ENCODE measurements at regions not wholly inside any gene's neighbourhood (a gene's known extent, or its start where the extent isn't known, plus 50 kb on each side); places are given as distances from the start of the nearest gene placed in this dataset.

DNA sequence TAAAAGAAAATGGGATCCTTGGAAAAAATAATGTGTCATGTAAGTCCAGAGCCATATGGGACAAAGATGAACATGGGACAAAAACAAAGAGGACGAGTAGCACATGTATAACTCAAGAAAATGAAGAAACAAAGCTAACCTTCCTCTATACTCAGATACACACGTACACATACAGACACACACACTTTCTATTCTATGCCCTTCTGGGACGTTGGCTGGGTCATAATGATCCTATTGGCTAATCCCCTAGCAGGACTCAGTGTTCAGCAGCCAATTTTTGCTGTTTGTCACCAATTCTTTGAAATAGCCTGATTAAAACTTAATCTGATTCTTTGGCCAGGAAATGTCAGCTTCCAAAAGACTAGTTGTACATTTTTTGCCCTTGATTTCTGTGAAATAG lies 189.4 kb upstream of the FOXG1 start:
- TF ChIP-seq YY1 (IDR thresholded peaks at IDR 0.05; ENCODE audit: insufficient read depth, insufficient read length) = no peak
- no peak for TF ChIP-seq ZNF274 (IDR thresholded peaks at IDR 0.05; ENCODE audit: low read depth, low read length)
- TF ChIP-seq SUZ12 (IDR thresholded peaks at IDR 0.05; ENCODE audit: extremely low read depth, insufficient read depth, insufficient read length) = no peak
- Histone ChIP-seq H3K9ac (ENCODE audit: insufficient read length, low read depth) (no peak overlapping the region), H3K27me3 (ENCODE audit: insufficient read depth, insufficient read length) (no peaks in the 10 kb centered on the region), H3K9me3 (ENCODE audit: insufficient read depth, low read length) (peaks cover 5% of the 10 kb centered on the region; the same call in 1 of the 2 replicates), H3K4me1 (ENCODE audit: insufficient read depth, insufficient read length) (no peaks in the 10 kb centered on the region), H3K36me3 (ENCODE audit: insufficient read depth, insufficient read length, low read length) (no peaks in the 10 kb centered on the region), H3K4me3 (ENCODE audit: insufficient read length, low read depth) (no peak overlapping the region)
- DNase-seq (ENCODE audit: low read depth, low spot score) = no peak

DNA sequence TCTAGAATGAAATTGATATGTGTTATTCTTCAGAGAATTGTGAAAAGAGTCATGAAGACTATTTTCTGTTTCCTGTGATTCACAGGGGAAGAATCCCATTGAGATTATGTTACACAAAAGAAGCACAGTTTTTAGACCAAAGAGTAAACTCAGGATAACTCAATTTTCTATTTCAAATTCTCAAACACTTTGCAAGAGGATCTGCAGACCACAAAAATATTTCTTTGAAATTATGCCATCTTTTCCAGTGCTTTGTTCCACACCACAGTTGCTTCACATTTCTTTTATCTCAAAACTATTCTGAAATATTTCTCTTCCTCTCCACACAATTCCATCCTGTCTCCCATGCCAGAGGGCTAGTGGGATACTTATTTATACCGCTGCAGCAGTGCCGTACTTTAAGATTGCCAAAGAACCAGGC lies 188.9 kb upstream of the FOXG1 start:
- no peaks in the 10 kb centered on the region for H3K27me3 ChIP-seq (ENCODE audit: insufficient read depth, insufficient read length)
- no peak overlapping the region for H3K9ac ChIP-seq (ENCODE audit: insufficient read length, low read depth)
- DNase-seq (ENCODE audit: low read depth, low spot score) = no peak
- peaks cover 5% of the 10 kb centered on the region; the same call in 1 of the 2 replicates for H3K9me3 ChIP-seq (ENCODE audit: insufficient read depth, low read length)
- TF ChIP-seq SUZ12 (IDR thresholded peaks at IDR 0.05; ENCODE audit: extremely low read depth, insufficient read depth, insufficient read length) (no peak), ZNF274 (IDR thresholded peaks at IDR 0.05; ENCODE audit: low read depth, low read length) (no peak), YY1 (IDR thresholded peaks at IDR 0.05; ENCODE audit: insufficient read depth, insufficient read length) (no peak)
- no peaks in the 10 kb centered on the region for H3K36me3 ChIP-seq (ENCODE audit: insufficient read depth, insufficient read length, low read length)
- H3K4me3 ChIP-seq (ENCODE audit: insufficient read length, low read depth) = no peak overlapping the region
- no peaks in the 10 kb centered on the region for H3K4me1 ChIP-seq (ENCODE audit: insufficient read depth, insufficient read length)

DNA sequence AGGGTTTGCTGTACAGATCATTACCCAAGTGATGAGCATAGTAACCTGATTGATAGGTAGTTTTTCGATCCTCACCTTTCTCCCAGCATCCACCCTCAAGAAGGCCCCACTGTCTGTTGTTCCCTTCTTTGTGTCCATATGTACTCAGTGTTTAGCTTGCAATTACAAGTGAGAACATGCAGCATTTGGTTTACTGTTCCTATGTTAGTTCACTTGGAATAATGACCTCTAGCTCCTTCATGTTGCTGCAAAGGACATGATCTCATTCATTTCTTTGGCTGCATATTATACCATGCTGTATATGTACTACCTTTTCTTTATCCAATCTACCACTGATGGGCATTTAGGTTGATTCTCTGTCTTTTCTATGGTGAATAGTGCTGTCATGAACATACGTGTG lies 181.6 kb upstream of the FOXG1 start:
- no peak overlapping the region for H3K9ac ChIP-seq (ENCODE audit: insufficient read length, low read depth)
- no peaks in the 10 kb centered on the region for H3K27me3 ChIP-seq (ENCODE audit: insufficient read depth, insufficient read length)
- no peak overlapping the region for H3K4me3 ChIP-seq (ENCODE audit: insufficient read length, low read depth)
- H3K4me1 ChIP-seq (ENCODE audit: insufficient read depth, insufficient read length) = no peaks in the 10 kb centered on the region
- no peak for DNase-seq (ENCODE audit: low read depth, low spot score)
- TF ChIP-seq ZNF274 (IDR thresholded peaks at IDR 0.05; ENCODE audit: low read depth, low read length) (no peak), YY1 (IDR thresholded peaks at IDR 0.05; ENCODE audit: insufficient read depth, insufficient read length) (no peak), SUZ12 (IDR thresholded peaks at IDR 0.05; ENCODE audit: extremely low read depth, insufficient read depth, insufficient read length) (no peak)
- no peaks in the 10 kb centered on the region for H3K9me3 ChIP-seq (ENCODE audit: insufficient read depth, low read length)
- H3K36me3 ChIP-seq (ENCODE audit: insufficient read depth, insufficient read length, low read length) = no peaks in the 10 kb centered on the region

DNA sequence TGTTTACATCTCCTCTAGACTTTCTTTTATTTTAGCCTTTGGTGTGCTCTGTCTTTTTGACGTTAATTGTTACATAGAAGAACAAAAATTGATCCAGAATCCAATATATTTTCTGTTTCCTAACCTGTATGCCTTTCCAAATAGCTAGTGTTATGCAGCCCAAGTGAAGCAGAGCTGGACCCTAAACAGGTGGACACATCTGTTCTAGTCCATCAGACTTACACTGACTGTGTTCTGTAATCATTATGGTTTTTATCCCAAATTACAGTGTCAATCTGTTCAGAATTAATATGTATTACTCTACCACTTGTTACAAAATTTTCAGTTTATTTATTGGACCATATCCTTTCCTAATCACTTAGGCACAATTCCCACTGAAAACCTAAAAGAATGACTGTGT lies 176.8 kb upstream of the FOXG1 start:
- Histone ChIP-seq H3K9ac (ENCODE audit: insufficient read length, low read depth) (no peak overlapping the region), H3K4me3 (ENCODE audit: insufficient read length, low read depth) (no peak overlapping the region), H3K9me3 (ENCODE audit: insufficient read depth, low read length) (no peaks in the 10 kb centered on the region), H3K27me3 (ENCODE audit: insufficient read depth, insufficient read length) (no peaks in the 10 kb centered on the region), H3K4me1 (ENCODE audit: insufficient read depth, insufficient read length) (no peaks in the 10 kb centered on the region), H3K36me3 (ENCODE audit: insufficient read depth, insufficient read length, low read length) (no peaks in the 10 kb centered on the region)
- TF ChIP-seq SUZ12 (IDR thresholded peaks at IDR 0.05; ENCODE audit: extremely low read depth, insufficient read depth, insufficient read length) (no peak), YY1 (IDR thresholded peaks at IDR 0.05; ENCODE audit: insufficient read depth, insufficient read length) (no peak), ZNF274 (IDR thresholded peaks at IDR 0.05; ENCODE audit: low read depth, low read length) (no peak)
- no peak for DNase-seq (ENCODE audit: low read depth, low spot score)

DNA sequence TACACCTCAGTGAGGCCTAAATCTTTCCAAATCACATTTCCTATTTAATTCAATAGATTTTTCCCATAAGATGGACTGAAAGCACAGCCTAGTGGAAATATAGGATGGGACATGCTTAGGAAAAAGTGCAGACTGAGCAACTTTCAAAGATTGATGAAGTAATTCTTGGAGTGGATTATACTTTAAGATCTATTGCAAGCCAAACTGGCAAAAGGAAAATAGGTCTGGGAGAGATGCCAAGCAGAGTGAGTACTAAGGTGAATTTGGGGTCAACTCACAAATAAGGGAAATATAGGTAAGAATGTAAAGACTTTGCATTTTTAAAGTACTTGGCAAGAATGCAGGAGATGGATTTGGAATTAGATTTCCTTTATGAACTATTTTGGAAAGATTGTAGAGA lies 170.2 kb upstream of the FOXG1 start:
- Histone ChIP-seq H3K36me3 (ENCODE audit: insufficient read depth, insufficient read length, low read length) (no peaks in the 10 kb centered on the region), H3K9me3 (ENCODE audit: insufficient read depth, low read length) (no peaks in the 10 kb centered on the region), H3K27me3 (ENCODE audit: insufficient read depth, insufficient read length) (no peaks in the 10 kb centered on the region), H3K4me3 (ENCODE audit: insufficient read length, low read depth) (no peak overlapping the region), H3K4me1 (ENCODE audit: insufficient read depth, insufficient read length) (no peaks in the 10 kb centered on the region), H3K9ac (ENCODE audit: insufficient read length, low read depth) (no peak overlapping the region)
- TF ChIP-seq ZNF274 (IDR thresholded peaks at IDR 0.05; ENCODE audit: low read depth, low read length) = no peak
- TF ChIP-seq YY1 (IDR thresholded peaks at IDR 0.05; ENCODE audit: insufficient read depth, insufficient read length) = no peak
- no peak for TF ChIP-seq SUZ12 (IDR thresholded peaks at IDR 0.05; ENCODE audit: extremely low read depth, insufficient read depth, insufficient read length)
- no peak for DNase-seq (ENCODE audit: low read depth, low spot score)

DNA sequence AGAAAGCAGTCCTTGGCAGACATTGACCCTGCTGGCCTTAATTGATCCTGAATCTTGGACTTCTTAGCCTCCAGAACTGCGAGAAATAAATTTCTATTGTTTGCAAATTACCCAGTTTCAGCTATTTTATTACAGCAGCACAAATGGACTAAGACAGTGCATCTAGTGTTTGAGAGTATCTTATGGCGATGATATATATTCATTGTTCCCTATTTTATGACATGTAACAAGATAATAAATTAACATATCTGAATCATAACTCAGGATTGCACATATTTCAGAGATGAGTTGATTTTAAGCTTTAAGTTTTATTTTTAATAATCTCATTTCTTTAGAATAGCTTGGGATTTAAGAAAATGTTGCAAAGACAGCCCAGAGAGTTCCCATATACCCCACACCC lies 167.4 kb upstream of the FOXG1 start:
- no peaks in the 10 kb centered on the region for H3K36me3 ChIP-seq (ENCODE audit: insufficient read depth, insufficient read length, low read length)
- no peak for DNase-seq (ENCODE audit: low read depth, low spot score)
- H3K4me3 ChIP-seq (ENCODE audit: insufficient read length, low read depth) = no peak overlapping the region
- no peaks in the 10 kb centered on the region for H3K9me3 ChIP-seq (ENCODE audit: insufficient read depth, low read length)
- H3K4me1 ChIP-seq (ENCODE audit: insufficient read depth, insufficient read length) = no peaks in the 10 kb centered on the region
- no peaks in the 10 kb centered on the region for H3K27me3 ChIP-seq (ENCODE audit: insufficient read depth, insufficient read length)
- TF ChIP-seq YY1 (IDR thresholded peaks at IDR 0.05; ENCODE audit: insufficient read depth, insufficient read length) (no peak), ZNF274 (IDR thresholded peaks at IDR 0.05; ENCODE audit: low read depth, low read length) (no peak), SUZ12 (IDR thresholded peaks at IDR 0.05; ENCODE audit: extremely low read depth, insufficient read depth, insufficient read length) (no peak)
- H3K9ac ChIP-seq (ENCODE audit: insufficient read length, low read depth) = no peak overlapping the region

DNA sequence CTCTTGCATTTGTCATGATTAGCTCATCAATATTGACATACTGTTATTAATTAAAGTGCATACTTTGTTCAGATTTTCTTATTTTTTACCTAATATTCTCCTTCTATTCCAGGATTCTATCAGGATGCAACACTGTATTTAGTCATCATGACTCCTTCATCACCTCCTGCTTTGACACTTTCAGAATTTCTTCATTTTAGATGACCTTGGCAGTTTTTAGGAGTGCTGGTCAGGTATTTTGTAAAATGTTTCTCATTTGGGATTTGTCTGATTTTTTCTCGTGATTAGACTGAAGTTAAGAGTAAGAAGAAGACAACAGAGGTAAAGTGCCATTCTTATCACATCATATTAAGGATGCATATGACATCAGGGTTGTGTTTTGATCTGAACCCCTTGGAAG lies 167.0 kb upstream of the FOXG1 start:
- H3K4me1 ChIP-seq (ENCODE audit: insufficient read depth, insufficient read length) = no peaks in the 10 kb centered on the region
- no peak for DNase-seq (ENCODE audit: low read depth, low spot score)
- no peak overlapping the region for H3K4me3 ChIP-seq (ENCODE audit: insufficient read length, low read depth)
- no peaks in the 10 kb centered on the region for H3K36me3 ChIP-seq (ENCODE audit: insufficient read depth, insufficient read length, low read length)
- H3K27me3 ChIP-seq (ENCODE audit: insufficient read depth, insufficient read length) = no peaks in the 10 kb centered on the region
- H3K9ac ChIP-seq (ENCODE audit: insufficient read length, low read depth) = no peak overlapping the region
- TF ChIP-seq YY1 (IDR thresholded peaks at IDR 0.05; ENCODE audit: insufficient read depth, insufficient read length) = no peak
- H3K9me3 ChIP-seq (ENCODE audit: insufficient read depth, low read length) = no peaks in the 10 kb centered on the region

DNA sequence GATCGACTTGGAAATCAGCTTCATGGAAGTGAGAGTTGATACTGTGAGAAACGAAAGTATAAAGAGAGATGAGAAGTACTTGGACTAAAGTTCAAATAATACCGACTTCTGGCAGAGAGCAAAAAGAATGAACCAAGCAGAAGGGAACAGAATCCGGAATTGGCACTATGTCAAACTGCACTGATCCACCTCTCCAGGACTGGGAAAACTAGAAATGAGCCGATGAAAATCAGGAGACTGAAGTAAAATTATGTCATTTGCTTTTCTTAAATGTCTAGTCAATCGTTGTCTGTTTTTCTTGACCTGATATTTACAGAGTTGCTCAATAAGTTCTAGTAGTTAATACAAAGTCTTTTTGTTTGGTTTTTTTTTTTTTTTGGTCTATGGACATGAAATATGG lies 163.0 kb upstream of the FOXG1 start:
- H3K27me3 ChIP-seq (ENCODE audit: insufficient read depth, insufficient read length) = no peaks in the 10 kb centered on the region
- DNase-seq (ENCODE audit: low read depth, low spot score) = no peak
- H3K9me3 ChIP-seq (ENCODE audit: insufficient read depth, low read length) = no peaks in the 10 kb centered on the region

More for the DNA sequence above, 163.0 kb upstream of the FOXG1 start:
- Histone ChIP-seq H3K4me3 (ENCODE audit: insufficient read length, low read depth) (no peak overlapping the region), H3K9ac (ENCODE audit: insufficient read length, low read depth) (no peak overlapping the region), H3K36me3 (ENCODE audit: insufficient read depth, insufficient read length, low read length) (no peaks in the 10 kb centered on the region), H3K4me1 (ENCODE audit: insufficient read depth, insufficient read length) (no peaks in the 10 kb centered on the region)
- no peak for TF ChIP-seq SUZ12 (IDR thresholded peaks at IDR 0.05; ENCODE audit: extremely low read depth, insufficient read depth, insufficient read length)
- no peak for TF ChIP-seq YY1 (IDR thresholded peaks at IDR 0.05; ENCODE audit: insufficient read depth, insufficient read length)
- no peak for TF ChIP-seq ZNF274 (IDR thresholded peaks at IDR 0.05; ENCODE audit: low read depth, low read length)
